ENCODE measurements at regions not wholly inside any gene's neighbourhood (a gene's known extent, or its start where the extent isn't known, plus 50 kb on each side); places are given as distances from the start of the nearest gene placed in this dataset.
A peak's percentile ranks its signal among the peaks of the same experiment; 100 is the strongest.

DNA sequence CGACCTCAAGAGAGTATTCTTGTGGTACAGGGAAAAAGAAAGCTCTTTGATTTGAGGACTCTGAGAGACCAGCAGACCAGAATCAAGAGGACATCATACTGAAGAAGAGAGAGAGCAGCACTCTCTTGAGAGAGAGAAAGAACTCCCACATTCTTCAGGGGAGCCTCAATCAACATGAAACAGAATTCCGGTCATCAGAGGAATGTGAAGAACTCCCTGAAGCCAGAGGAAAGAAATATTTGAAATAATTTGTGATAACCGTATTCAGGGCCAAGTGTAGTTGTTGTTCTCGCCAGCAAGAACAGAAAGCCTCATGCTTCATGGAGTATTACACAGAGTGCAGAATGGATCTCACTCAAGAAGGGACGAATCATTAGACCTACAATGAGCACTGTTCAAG lies 363.8 kb upstream of the TMEM132C start:
- ChIA-PET POLR2A (no interaction called here), CTCF (interaction anchor here (1.0 to 1.1 kb wide), 2 partner anchors 9 to 61 kb away, joined by 3 to 4 read pairs; no protein-coding TSS in a partner anchor)
- peak; percentile 51 for DNase-seq (ENCODE audit: low read depth, low spot score)
- TF ChIP-seq, protein P1, sequence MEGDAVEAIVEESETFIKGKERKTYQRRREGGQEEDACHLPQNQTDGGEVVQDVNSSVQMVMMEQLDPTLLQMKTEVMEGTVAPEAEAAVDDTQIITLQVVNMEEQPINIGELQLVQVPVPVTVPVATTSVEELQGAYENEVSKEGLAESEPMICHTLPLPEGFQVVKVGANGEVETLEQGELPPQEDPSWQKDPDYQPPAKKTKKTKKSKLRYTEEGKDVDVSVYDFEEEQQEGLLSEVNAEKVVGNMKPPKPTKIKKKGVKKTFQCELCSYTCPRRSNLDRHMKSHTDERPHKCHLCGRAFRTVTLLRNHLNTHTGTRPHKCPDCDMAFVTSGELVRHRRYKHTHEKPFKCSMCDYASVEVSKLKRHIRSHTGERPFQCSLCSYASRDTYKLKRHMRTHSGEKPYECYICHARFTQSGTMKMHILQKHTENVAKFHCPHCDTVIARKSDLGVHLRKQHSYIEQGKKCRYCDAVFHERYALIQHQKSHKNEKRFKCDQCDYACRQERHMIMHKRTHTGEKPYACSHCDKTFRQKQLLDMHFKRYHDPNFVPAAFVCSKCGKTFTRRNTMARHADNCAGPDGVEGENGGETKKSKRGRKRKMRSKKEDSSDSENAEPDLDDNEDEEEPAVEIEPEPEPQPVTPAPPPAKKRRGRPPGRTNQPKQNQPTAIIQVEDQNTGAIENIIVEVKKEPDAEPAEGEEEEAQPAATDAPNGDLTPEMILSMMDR (IDR thresholded peaks at IDR 0.05; ENCODE audit: insufficient read depth, low read length, missing control alignments): no peak
- no peak overlapping the region for H3K4me3 ChIP-seq (ENCODE audit: low read depth, low read length)

DNA sequence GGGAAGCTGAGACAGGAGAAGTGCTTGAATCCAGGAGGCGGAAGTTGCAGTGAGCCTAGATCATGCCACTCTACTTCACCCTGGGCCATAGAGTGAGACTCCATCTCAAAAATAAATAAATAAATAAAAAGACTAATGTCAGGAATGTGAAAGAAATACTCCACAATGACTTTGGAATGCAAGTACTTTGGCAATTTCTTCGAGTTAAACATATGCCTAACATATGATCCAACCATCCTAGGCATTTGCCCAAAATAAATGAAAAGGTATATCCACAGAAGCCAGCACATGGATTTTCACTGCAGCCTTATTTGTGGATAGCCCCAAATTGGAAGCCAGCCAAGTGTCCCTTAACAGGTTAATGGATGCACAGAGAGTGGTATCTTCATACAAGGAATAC lies 357.9 kb upstream of the TMEM132C start:
- no peak overlapping the region for H3K4me3 ChIP-seq (ENCODE audit: low read depth, low read length)
- no peak for DNase-seq (ENCODE audit: low read depth, low spot score)
- POLR2A ChIA-PET: no interaction called here
- CTCF ChIA-PET: no interaction called here
- TF ChIP-seq, protein P1 (IDR thresholded peaks at IDR 0.05; ENCODE audit: insufficient read depth, low read length, missing control alignments): no peak

DNA sequence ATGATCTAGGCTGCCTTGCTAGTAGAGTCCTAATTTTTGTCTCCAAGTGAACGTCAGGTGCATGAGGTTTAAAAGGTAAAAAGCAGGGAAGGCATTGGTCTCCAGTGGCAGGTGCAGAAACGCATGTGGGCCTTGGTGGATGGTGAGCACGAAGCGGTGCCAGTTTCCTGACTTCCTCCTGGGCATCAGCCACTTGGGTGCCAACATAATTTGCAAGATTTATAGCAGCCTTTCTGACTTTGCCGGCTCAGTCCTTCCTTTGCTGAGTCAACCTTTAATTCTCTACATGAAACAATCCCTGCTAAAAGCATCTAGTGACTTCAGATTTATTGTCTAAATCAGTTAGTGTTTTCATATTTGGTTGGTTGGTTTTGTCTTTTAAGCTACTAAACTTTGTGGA lies 355.7 kb upstream of the TMEM132C start:
- ChIA-PET POLR2A (no interaction called here), CTCF (interaction anchor here (2.4 kb wide), 1 partner anchor 15 kb away, joined by 15 read pairs; no protein-coding TSS in a partner anchor)
- TF ChIP-seq, protein P1 (IDR thresholded peaks at IDR 0.05; ENCODE audit: insufficient read depth, low read length, missing control alignments): no peak
- H3K4me3 ChIP-seq (ENCODE audit: low read depth, low read length): no peak overlapping the region
- no peak for DNase-seq (ENCODE audit: low read depth, low spot score)

DNA sequence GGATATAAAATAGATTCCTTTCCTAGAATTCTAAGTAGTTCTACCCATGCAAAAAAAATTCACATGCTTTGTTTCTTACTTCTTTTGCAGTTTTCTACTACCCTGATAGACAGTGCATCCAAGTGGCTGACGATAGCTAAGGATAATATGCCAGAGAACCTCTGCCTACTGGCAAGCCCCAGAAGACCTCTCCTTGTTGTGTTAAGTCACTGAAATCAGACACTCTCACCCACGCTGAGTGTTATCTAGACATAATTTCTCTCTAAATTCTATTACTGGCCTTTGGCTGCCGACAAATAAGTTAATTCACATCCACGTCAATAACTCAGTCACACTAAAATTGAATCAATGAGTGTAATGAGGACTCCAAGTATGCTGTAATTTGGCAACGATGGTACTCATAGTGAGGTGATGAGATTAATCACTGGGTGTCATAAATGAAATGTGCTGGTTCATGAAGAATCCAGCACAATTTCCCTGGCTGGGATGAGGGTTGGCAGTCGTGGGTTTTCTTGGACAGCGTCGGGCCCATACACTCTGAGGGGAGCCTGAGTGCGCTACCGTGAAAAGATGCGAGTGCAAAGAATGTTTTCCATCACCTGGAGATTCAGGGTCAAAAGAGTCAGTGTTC lies 354.8 kb upstream of the TMEM132C start:
- TF ChIP-seq, protein P1 (IDR thresholded peaks at IDR 0.05; ENCODE audit: insufficient read depth, low read length, missing control alignments): no peak
- no peak for DNase-seq (ENCODE audit: low read depth, low spot score)
- CTCF ChIA-PET: interaction anchor here (2.4 to 6.3 kb wide), 2 partner anchors 15 kb away, joined by 15 to 35 read pairs; no protein-coding TSS in a partner anchor
- POLR2A ChIA-PET: no interaction called here
- H3K4me3 ChIP-seq (ENCODE audit: low read depth, low read length): no peak overlapping the region

DNA sequence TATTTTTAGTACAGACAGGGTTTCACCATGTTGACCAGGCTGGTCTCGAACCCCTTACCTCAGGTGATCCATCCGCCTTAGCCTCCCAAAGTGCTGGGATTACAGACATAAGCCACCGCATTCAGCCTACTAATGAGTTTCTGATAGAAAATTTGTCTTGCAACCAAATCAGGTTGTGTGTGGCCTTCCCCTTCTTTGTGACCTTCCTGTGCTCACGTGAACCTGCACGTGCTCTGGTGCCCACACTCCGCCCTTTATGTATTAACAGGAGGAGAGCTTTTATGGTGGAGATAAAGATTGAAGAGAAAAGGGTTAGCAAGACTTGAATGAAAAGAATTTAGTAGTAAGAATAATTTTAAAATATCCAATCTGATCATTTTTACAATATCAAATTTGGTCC lies 343.5 kb upstream of the TMEM132C start:
- DNase-seq (ENCODE audit: low read depth, low spot score): no peak
- no peak overlapping the region for H3K4me3 ChIP-seq (ENCODE audit: low read depth, low read length)
- ChIA-PET CTCF (interaction anchor here (1.5 kb wide), 2 partner anchors 234 to 245 kb away, joined by 4 to 5 read pairs; no protein-coding TSS in a partner anchor), POLR2A (interaction anchor here (0.7 kb wide), 1 partner anchor 71 kb away, joined by 3 read pairs; no protein-coding TSS in a partner anchor)
- TF ChIP-seq, protein P1 (IDR thresholded peaks at IDR 0.05; ENCODE audit: insufficient read depth, low read length, missing control alignments): no peak

DNA sequence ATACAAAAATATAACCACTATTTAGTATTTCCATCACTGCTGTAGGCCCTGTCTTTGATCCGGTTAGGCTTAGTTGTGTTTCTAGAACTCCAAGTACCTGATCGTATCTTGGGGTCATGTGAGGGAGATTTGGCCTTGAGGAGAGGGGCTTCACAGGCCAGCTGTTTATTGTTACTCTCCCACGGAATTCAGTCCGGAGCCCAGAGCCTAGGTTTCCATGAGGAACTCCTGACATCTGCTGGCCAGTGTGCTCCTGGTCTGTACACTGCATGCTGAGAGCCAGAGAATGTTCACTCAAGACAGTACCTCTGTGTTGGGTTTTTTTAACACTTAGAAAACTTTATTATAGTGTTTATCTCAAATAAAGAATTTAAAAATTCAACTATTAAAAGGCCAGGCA lies 341.0 kb upstream of the TMEM132C start:
- DNase-seq (ENCODE audit: low read depth, low spot score): no peak
- TF ChIP-seq, protein P1 (IDR thresholded peaks at IDR 0.05; ENCODE audit: insufficient read depth, low read length, missing control alignments): peak; percentile 75
- no peak overlapping the region for H3K4me3 ChIP-seq (ENCODE audit: low read depth, low read length)
- ChIA-PET CTCF (interaction anchor here (0.6 to 3.9 kb wide), 16 partner anchors 11 to 440 kb away, joined by 3 to 39 read pairs (median 5); no protein-coding TSS in a partner anchor), POLR2A (no interaction called here)
